IMR-90 (cell line): ENCODE measurements at regions not wholly inside any gene's neighbourhood (a gene's known extent, or its start where the extent isn't known, plus 50 kb on each side); places are given as distances from the start of the nearest gene placed in this dataset.

Source experiments
- ATAC-seq: fragments of 200-7000 bp; cut with Tn5 transposase; 2 replicates; pipeline ENCODE4 v1.9.1; 2020; ENCODE audit warnings: low read depth, mild to moderate bottlenecking, moderate library complexity
- BruUV-seq: library from RNA; stranded (reverse); fragments of 400-500 nt; replicated peaks from 2 replicates; lab custom pipeline; 2021; lab: Mats Ljungman, UMichigan
- CTCF ChIA-PET: fragments of 300-600 bp; formaldehyde crosslinking; extraction: SDS; loops from one replicate; lab custom pipeline; 2021; ENCODE audit warnings: antibody characterized with exemption; lab: Yijun Ruan, JAX
- POLR2A ChIA-PET: fragments of 300-600 bp; sonication (Branson Sonifier 250); formaldehyde crosslinking; loops from one replicate; lab custom pipeline; 2022; ENCODE audit warnings: antibody characterized with exemption; ENCODE audit not compliant: unreplicated experiment; lab: Charles Lee
- DNase-seq: peaks from one replicate; pipeline ENCODE4 v3.0.0; 2013
- H2AFZ ChIP-seq: replicated peaks from 2 replicates; pipeline ENCODE3; 2013; ENCODE audit warnings: low read length, mild to moderate bottlenecking; ENCODE audit not compliant: poor library complexity
- H2AK5ac ChIP-seq: 2 replicates; pipeline ENCODE4 v1.6.1; 2013; ENCODE audit warnings: low read depth, low read length, inconsistent platforms
- H2AK9ac ChIP-seq: replicated peaks from 2 replicates; pipeline ENCODE3; 2013; ENCODE audit warnings: mild to moderate bottlenecking, low read depth, low read length, moderate library complexity; ENCODE audit not compliant: poor library complexity
- H2BK120ac ChIP-seq: 2 replicates; pipeline ENCODE4 v1.6.1; 2013; ENCODE audit warnings: low read depth, low read length, inconsistent platforms
- H2BK15ac ChIP-seq: 3 replicates; pipeline ENCODE4 v1.6.1; 2013; ENCODE audit warnings: low read depth, low read length, inconsistent platforms
- H2BK20ac ChIP-seq: 2 replicates; pipeline ENCODE4 v1.6.1; 2013; ENCODE audit warnings: low read depth, mild to moderate bottlenecking, inconsistent platforms, low read length, moderate library complexity
- H2BK5ac ChIP-seq: 2 replicates; pipeline ENCODE4 v1.6.1; 2013; ENCODE audit warnings: mild to moderate bottlenecking, low read depth, low read length, inconsistent platforms; ENCODE audit not compliant: poor library complexity, severe bottlenecking
- H3K14ac ChIP-seq: replicated peaks from 2 replicates; pipeline ENCODE4 v1.6.1; 2013; ENCODE audit warnings: low read depth, low read length, inconsistent platforms
- H3K18ac ChIP-seq: 2 replicates; pipeline ENCODE4 v1.6.1; 2013; ENCODE audit warnings: low read depth, low read length, control low read depth
- H3K23ac ChIP-seq: 2 replicates; pipeline ENCODE4 v1.6.1; 2013; ENCODE audit warnings: low read depth, low read length, inconsistent platforms
- H3K27ac ChIP-seq: 2 replicates; pipeline ENCODE4 v1.5.1; 2013; ENCODE audit warnings: mild to moderate bottlenecking, control low read depth, low read length; ENCODE audit not compliant: insufficient read depth
- H3K27me3 ChIP-seq: 2 replicates; pipeline ENCODE4 v1.6.1; 2013; ENCODE audit warnings: low read length; ENCODE audit not compliant: control insufficient read depth, insufficient read depth
- H3K36me3 ChIP-seq: 2 replicates; pipeline ENCODE4 v1.6.1; 2013; ENCODE audit warnings: low read length, mixed read lengths; ENCODE audit not compliant: control insufficient read depth, insufficient read depth
- H3K4ac ChIP-seq: 2 replicates; pipeline ENCODE4 v1.6.1; 2013; ENCODE audit warnings: low read depth, low read length, inconsistent platforms
- H3K4me1 ChIP-seq: 2 replicates; pipeline ENCODE4 v1.6.1; 2013; ENCODE audit warnings: low read length, mixed read lengths; ENCODE audit not compliant: control insufficient read depth, insufficient read depth
- H3K4me2 ChIP-seq: 2 replicates; pipeline ENCODE4 v1.6.1; 2013; ENCODE audit warnings: low read depth, mild to moderate bottlenecking, control low read depth, low read length, moderate library complexity
- H3K4me3 ChIP-seq: 2 replicates; pipeline ENCODE4 v1.5.1; 2013; ENCODE audit warnings: low read depth, mild to moderate bottlenecking, control low read depth, low read length, moderate library complexity; ENCODE audit not compliant: insufficient read depth
- H3K56ac ChIP-seq: 2 replicates; pipeline ENCODE4 v1.6.1; 2013; ENCODE audit warnings: low read length, inconsistent platforms; ENCODE audit not compliant: insufficient read depth; ENCODE audit errors: extremely low read depth
- H3K79me1 ChIP-seq, 2 experiments: 2 replicates each; pipeline ENCODE4 v1.6.1; 2013; ENCODE audit warnings: low read length in 2 of 2, inconsistent platforms in 1 of 2, low read depth in 1 of 2
- H3K9ac ChIP-seq: 2 replicates; pipeline ENCODE4 v1.6.1; 2013; ENCODE audit warnings: low read depth, low read length, control low read depth
- H3K9me1 ChIP-seq: 2 replicates; pipeline ENCODE4 v1.6.1; 2013; ENCODE audit warnings: low read length, inconsistent platforms; ENCODE audit not compliant: insufficient read depth
- H3K9me3 ChIP-seq: 2 replicates; pipeline ENCODE4 v1.6.1; 2013; ENCODE audit warnings: low read length; ENCODE audit not compliant: control insufficient read depth, insufficient read depth
- H4K20me1 ChIP-seq: 2 replicates; pipeline ENCODE4 v1.6.1; 2013; ENCODE audit warnings: low read length, inconsistent platforms; ENCODE audit not compliant: insufficient read depth
- H4K5ac ChIP-seq: 2 replicates; pipeline ENCODE4 v1.6.1; 2013; ENCODE audit warnings: mild to moderate bottlenecking, low read depth, low read length, control low read depth
- H4K8ac ChIP-seq, 2 experiments: 2 replicates each; pipeline ENCODE4 v1.6.1; 2013; ENCODE audit warnings: low read depth in 2 of 2, low read length in 2 of 2, control low read depth in 1 of 2, inconsistent platforms in 1 of 2
- H4K91ac ChIP-seq: 2 replicates; pipeline ENCODE4 v1.6.1; 2013; ENCODE audit warnings: low read depth, low read length, inconsistent platforms; ENCODE audit not compliant: insufficient read depth
- BHLHE40 ChIP-seq: fragments of 150-350 bp; IDR thresholded peaks from 2 replicates; pipeline ENCODE4 v1.6.1; 2016; ENCODE audit warnings: mild to moderate bottlenecking, low read depth, low read length
- CEBPB ChIP-seq: IDR thresholded peaks from 2 replicates; pipeline ENCODE4 v1.6.1; 2012; ENCODE audit warnings: low read depth, low read length, improper control_type of control experiment
- CHD1 ChIP-seq: IDR thresholded peaks from 2 replicates; pipeline ENCODE4 v1.6.1; 2012; ENCODE audit warnings: low read depth, low read length, improper control_type of control experiment
- CTCF ChIP-seq: conservative IDR thresholded peaks from 2 replicates; pipeline ENCODE4 v1.5.1; 2012; ENCODE audit warnings: mild to moderate bottlenecking, low read depth, low read length, improper control_type of control experiment
- ELK1 ChIP-seq: fragments of 150-350 bp; IDR thresholded peaks from 2 replicates; pipeline ENCODE4 v1.6.1; 2016; ENCODE audit warnings: low read depth, mild to moderate bottlenecking, low read length, moderate library complexity, borderline replicate concordance
- FOS ChIP-seq: fragments of 150-350 bp; IDR thresholded peaks from 2 replicates; pipeline ENCODE4 v1.6.1; 2016; ENCODE audit warnings: low read depth, low read length
- MAFK ChIP-seq: IDR thresholded peaks from 2 replicates; pipeline ENCODE4 v1.6.1; 2012; ENCODE audit warnings: low read depth, low read length, improper control_type of control experiment
- MAZ ChIP-seq: IDR thresholded peaks from 2 replicates; pipeline ENCODE4 v1.6.1; 2012; ENCODE audit warnings: low read depth, mild to moderate bottlenecking, low read length, improper control_type of control experiment, moderate library complexity, borderline replicate concordance
- MXI1 ChIP-seq: IDR thresholded peaks from 2 replicates; pipeline ENCODE4 v1.6.1; 2012; ENCODE audit warnings: low read depth, mild to moderate bottlenecking, low read length, moderate library complexity, borderline replicate concordance
- POLR2A ChIP-seq: IDR thresholded peaks from 2 replicates; pipeline ENCODE4 v1.6.1; 2012; ENCODE audit warnings: mild to moderate bottlenecking, low read depth, low read length
- RAD21 ChIP-seq: IDR thresholded peaks from 2 replicates; pipeline ENCODE4 v1.6.1; 2012; ENCODE audit warnings: low read length, improper control_type of control experiment
- RCOR1 ChIP-seq: IDR thresholded peaks from 2 replicates; pipeline ENCODE4 v1.6.1; 2012; ENCODE audit warnings: mild to moderate bottlenecking, low read length, improper control_type of control experiment; ENCODE audit not compliant: insufficient replicate concordance
- RFX5 ChIP-seq: IDR thresholded peaks from 2 replicates; pipeline ENCODE4 v1.8.0; 2012; ENCODE audit warnings: low read depth, mild to moderate bottlenecking, low read length, moderate library complexity
- SMC3 ChIP-seq: fragments of 150-350 bp; IDR thresholded peaks from 2 replicates; pipeline ENCODE4 v1.6.1; 2016; ENCODE audit warnings: low read depth, mild to moderate bottlenecking, antibody characterized with exemption, low read length, moderate library complexity
- USF2 ChIP-seq: fragments of 150-350 bp; IDR thresholded peaks from 2 replicates; pipeline ENCODE4 v1.6.1; 2017; ENCODE audit warnings: mild to moderate bottlenecking, antibody characterized with exemption, low read length, low read depth
- WGBS, 2 experiments: methylation state at CpG; one replicate each; pipeline versions ENCODE4 v1.1.5 to v1.1.7; 2013; ENCODE audit warnings: missing lambda C conversion rate in 2 of 2; ENCODE audit not compliant: insufficient read length in 1 of 2; ENCODE audit errors: extremely low coverage in 2 of 2; 5-methylcytosine and 5-hydroxymethylcytosine counted together
- dilution Hi-C: fragments of 300-500 bp; cut with HindIII; formaldehyde crosslinking; loops from one replicate; pipeline ENCODE4 v1.14.3; 2018; ENCODE audit warnings: low sequenced_read_pairs; ENCODE audit not compliant: unreplicated experiment
- in situ Hi-C: fragments of 300-500 bp; cut with MboI; formaldehyde crosslinking; loops from 3 replicates; pipeline ENCODE4 v1.14.3; 2019; ENCODE audit warnings: low sequenced_read_pairs, inconsistent platforms, mixed read lengths
- intact Hi-C: fragments of 100-400 bp; cut with micrococcal nuclease; formaldehyde crosslinking; loops from 2 replicates; pipeline ENCODE4 v1.10.0; 2022

- H3K23ac ChIP-seq: no peak overlapping the region
- H3K36me3 ChIP-seq: no peaks in the 10 kb centered on the region
- no peak overlapping the region for H2BK120ac ChIP-seq
- H3K4ac ChIP-seq: no peak overlapping the region
- H2AK5ac ChIP-seq: no peak overlapping the region
- intact Hi-C loops: no loop called here
- no peak overlapping the region for H4K8ac ChIP-seq
- in situ Hi-C loops: no loop called here
- H3K9ac ChIP-seq: no peak overlapping the region
- BruUV-seq: no TSS peak
- no peaks in the 10 kb centered on the region for H3K79me1 ChIP-seq
- H3K9me1 ChIP-seq: no peaks in the 10 kb centered on the region
- dilution Hi-C loops: no loop called here
- no peak overlapping the region for H3K27ac ChIP-seq
- ATAC-seq (no peak), DNase-seq (no peak)
- no peak overlapping the region for H2BK20ac ChIP-seq
- ChIA-PET POLR2A (no interaction called here), CTCF (no interaction called here)
- H3K9me3 ChIP-seq: peaks cover 8% of the 10 kb centered on the region; the same call in 1 of the 2 replicates
- H2BK5ac ChIP-seq: no peak overlapping the region
- H3K4me1 ChIP-seq: no peaks in the 10 kb centered on the region
- WGBS, 2 experiments: 31% methylated on average over 41 of the region's 81 CpGs; no CpG with 5 or more reads in 1 of the 2 experiments
- H4K20me1 ChIP-seq: no peaks in the 10 kb centered on the region
- no peak overlapping the region for H2AK9ac ChIP-seq
- no peak overlapping the region for H3K18ac ChIP-seq
- H3K4me3 ChIP-seq: no peak overlapping the region
- no peak overlapping the region for H2AFZ ChIP-seq
- H3K14ac ChIP-seq: no peak overlapping the region
- H4K91ac ChIP-seq: no peak overlapping the region
- no peak overlapping the region for H2BK15ac ChIP-seq
- no peak overlapping the region for H3K56ac ChIP-seq
- H3K4me2 ChIP-seq: no peak overlapping the region
- no peaks in the 10 kb centered on the region for H3K27me3 ChIP-seq
- H4K5ac ChIP-seq: no peak overlapping the region
- no peak for TF ChIP-seq SMC3
- no peak for TF ChIP-seq ELK1
- TF ChIP-seq RCOR1: no peak
- no peak for TF ChIP-seq FOS
- no peak for TF ChIP-seq CTCF
- no peak for TF ChIP-seq POLR2A
- TF ChIP-seq BHLHE40: no peak
- TF ChIP-seq MXI1: no peak
- no peak for TF ChIP-seq USF2
- TF ChIP-seq CHD1: no peak
- no peak for TF ChIP-seq MAZ
- no peak for TF ChIP-seq RFX5
- TF ChIP-seq CEBPB: no peak
- TF ChIP-seq MAFK: no peak
- TF ChIP-seq RAD21: no peak
These were observed 192.8 kb downstream of the SHCBP1 start for GRCh38 chr16:46428108-46429061.
